HG02642 (cell line): ENCODE measurements at regions not wholly inside any gene's neighbourhood (a gene's known extent, or its start where the extent isn't known, plus 50 kb on each side); places are given as distances from the start of the nearest gene placed in this dataset.
"Not testable (repeated sequence)": the region's sequence is repeated elsewhere in the genome, so short reads cannot be mapped to it uniquely, and the experiment has no call there.

ENCODE experiments used
- ATAC-seq: cut with Tn5 transposase; IDR thresholded peaks from one replicate; pipeline ENCODE4 v1.9.1; 2021; ENCODE audit warnings: mild to moderate bottlenecking; ENCODE audit not compliant: unreplicated experiment, poor library complexity

- no peak for ATAC-seq
Observed at GRCh38 chr11:81673001-81673400, 1060.7 kb downstream of the FAM181B start.

GRCh38 chr11:81669935-81670543, 1063.6 kb downstream of the FAM181B start:
- no peak for ATAC-seq

- peak; percentile 83 for ATAC-seq
Observed at GRCh38 chr11:81658722-81659121, 1074.9 kb downstream of the FAM181B start.

- ATAC-seq: no peak
Observed at GRCh38 chr11:81655351-81655750, 1078.3 kb downstream of the FAM181B start.

- ATAC-seq: no peak
Observed at GRCh38 chr11:81647374-81647773, 1086.3 kb downstream of the FAM181B start.

- ATAC-seq: peak; percentile 94
Observed at GRCh38 chr11:81644239-81644840, 1089.3 kb downstream of the FAM181B start.

- no peak for ATAC-seq
Observed at GRCh38 chr11:81634483-81634882, 1099.2 kb downstream of the FAM181B start.

GRCh38 chr11:81602508-81602907, 1131.2 kb downstream of the FAM181B start:
- no peak for ATAC-seq

GRCh38 chr11:81596704-81597103, 1137.0 kb downstream of the FAM181B start:
- ATAC-seq: no peak

- no peak for ATAC-seq
Observed at GRCh38 chr11:81585390-81585933, 1148.2 kb downstream of the FAM181B start.

- ATAC-seq: no peak
Observed at GRCh38 chr11:81579339-81579738, 1154.3 kb downstream of the FAM181B start.

- no peak for ATAC-seq
Observed at GRCh38 chr11:81578571-81578970, 1155.1 kb downstream of the FAM181B start.

- no peak for ATAC-seq
Observed at GRCh38 chr11:81574301-81574700, 1159.4 kb downstream of the FAM181B start.

GRCh38 chr11:81573367-81573766, 1160.3 kb downstream of the FAM181B start:
- no peak for ATAC-seq

- ATAC-seq: no peak
Observed at GRCh38 chr11:81570669-81571068, 1163.0 kb downstream of the FAM181B start.

GRCh38 chr11:81569999-81570398, 1163.7 kb downstream of the FAM181B start:
- no peak for ATAC-seq

- ATAC-seq: no peak
Observed at GRCh38 chr11:81568918-81569317, 1164.7 kb downstream of the FAM181B start.

GRCh38 chr11:81548123-81548522, 1185.5 kb downstream of the FAM181B start:
- ATAC-seq: no peak

- not testable (repeated sequence) for ATAC-seq
Observed at GRCh38 chr11:81539806-81540205, 1193.9 kb downstream of the FAM181B start.

- ATAC-seq: no peak
Observed at GRCh38 chr11:81515566-81515965, 1218.1 kb downstream of the FAM181B start.

GRCh38 chr11:81497202-81497804, 1236.4 kb downstream of the FAM181B start:
- peak; percentile 76 for ATAC-seq

- ATAC-seq: no peak
Observed at GRCh38 chr11:81496601-81497000, 1237.1 kb downstream of the FAM181B start.
